ENCODE measurements at regions not wholly inside any gene's neighbourhood (a gene's known extent, or its start where the extent isn't known, plus 50 kb on each side); places are given as distances from the start of the nearest gene placed in this dataset.

DNA sequence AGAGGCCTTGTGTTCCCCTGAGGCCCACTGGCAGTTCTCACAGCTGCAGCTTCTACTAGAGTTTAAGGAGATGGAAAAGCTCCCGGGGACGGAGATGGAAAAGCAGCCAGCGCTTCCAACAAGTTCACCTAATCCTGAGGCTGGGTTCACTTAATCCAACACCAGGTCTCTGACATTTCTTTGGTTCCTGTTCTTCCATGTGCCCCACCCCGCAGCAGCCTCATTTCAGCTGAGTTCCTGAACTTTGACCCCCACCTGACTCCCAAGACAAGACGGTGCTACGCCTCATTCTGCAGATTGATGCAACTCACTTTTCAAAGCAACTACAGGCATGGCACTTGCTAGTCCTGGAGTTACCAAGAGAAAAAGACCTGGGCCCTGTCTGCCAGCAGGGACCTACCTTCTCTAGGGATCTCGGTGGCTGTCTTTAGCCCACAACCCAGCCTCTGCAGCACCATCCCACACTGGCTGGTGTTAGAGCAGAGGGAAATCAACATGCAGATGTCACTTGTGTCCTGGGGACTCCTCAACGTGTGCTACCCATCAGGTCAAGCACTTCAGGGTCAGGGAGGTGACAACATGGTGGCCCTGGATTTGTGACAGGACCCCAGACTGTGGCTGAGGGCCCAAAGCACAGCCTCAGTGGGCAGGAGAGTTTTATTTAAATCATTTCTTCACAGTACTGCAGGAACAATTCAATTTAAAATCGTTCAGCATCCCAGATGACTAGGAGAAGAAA is 406.1 kb downstream of the VPS13C start:
- TF ChIP-seq, protein P1, sequence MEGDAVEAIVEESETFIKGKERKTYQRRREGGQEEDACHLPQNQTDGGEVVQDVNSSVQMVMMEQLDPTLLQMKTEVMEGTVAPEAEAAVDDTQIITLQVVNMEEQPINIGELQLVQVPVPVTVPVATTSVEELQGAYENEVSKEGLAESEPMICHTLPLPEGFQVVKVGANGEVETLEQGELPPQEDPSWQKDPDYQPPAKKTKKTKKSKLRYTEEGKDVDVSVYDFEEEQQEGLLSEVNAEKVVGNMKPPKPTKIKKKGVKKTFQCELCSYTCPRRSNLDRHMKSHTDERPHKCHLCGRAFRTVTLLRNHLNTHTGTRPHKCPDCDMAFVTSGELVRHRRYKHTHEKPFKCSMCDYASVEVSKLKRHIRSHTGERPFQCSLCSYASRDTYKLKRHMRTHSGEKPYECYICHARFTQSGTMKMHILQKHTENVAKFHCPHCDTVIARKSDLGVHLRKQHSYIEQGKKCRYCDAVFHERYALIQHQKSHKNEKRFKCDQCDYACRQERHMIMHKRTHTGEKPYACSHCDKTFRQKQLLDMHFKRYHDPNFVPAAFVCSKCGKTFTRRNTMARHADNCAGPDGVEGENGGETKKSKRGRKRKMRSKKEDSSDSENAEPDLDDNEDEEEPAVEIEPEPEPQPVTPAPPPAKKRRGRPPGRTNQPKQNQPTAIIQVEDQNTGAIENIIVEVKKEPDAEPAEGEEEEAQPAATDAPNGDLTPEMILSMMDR (IDR thresholded peaks at IDR 0.05): no peak
- TF ChIP-seq POLR2A (IDR thresholded peaks at IDR 0.05) (no peak), POLR2AphosphoS5 (IDR thresholded peaks at IDR 0.05) (no peak)
